Mesenchymal stem cell (in vitro differentiated cells and primary cell): ENCODE measurements at regions not wholly inside any gene's neighbourhood (a gene's known extent, or its start where the extent isn't known, plus 50 kb on each side); places are given as distances from the start of the nearest gene placed in this dataset.
"Not testable (repeated sequence)": the region's sequence is repeated elsewhere in the genome, so short reads cannot be mapped to it uniquely, and the experiment has no call there.

ENCODE experiments used
- DNase-seq: peaks from one replicate; pipeline ENCODE4 v3.0.0-alpha.2; 2013
- H2AFZ ChIP-seq: one replicate; pipeline ENCODE4 v1.6.1; 2013; ENCODE audit warnings: low read depth, mild to moderate bottlenecking, control low read depth, inconsistent platforms, low read length, moderate library complexity
- H2AK5ac ChIP-seq: 2 replicates; pipeline ENCODE4 v1.6.1; 2013; ENCODE audit warnings: low read length, moderate library complexity, mild to moderate bottlenecking, inconsistent platforms; ENCODE audit not compliant: severe bottlenecking
- H2BK120ac ChIP-seq: one replicate; pipeline ENCODE4 v1.6.1; 2013; ENCODE audit warnings: low read depth, mild to moderate bottlenecking, inconsistent platforms, low read length, moderate library complexity
- H2BK12ac ChIP-seq, 2 experiments: one replicate each; pipeline ENCODE4 v1.6.1; 2013; ENCODE audit warnings: inconsistent platforms in 2 of 2, low read length in 2 of 2, mild to moderate bottlenecking in 2 of 2, moderate library complexity in 2 of 2, control low read depth in 1 of 2
- H2BK15ac ChIP-seq: one replicate; pipeline ENCODE4 v1.6.1; 2013; ENCODE audit warnings: mild to moderate bottlenecking, low read depth, inconsistent platforms; ENCODE audit not compliant: poor library complexity, severe bottlenecking
- H2BK5ac ChIP-seq: 2 replicates; pipeline ENCODE4 v1.6.1; 2013; ENCODE audit warnings: low read depth, mild to moderate bottlenecking, low read length, control low read depth, inconsistent platforms; ENCODE audit not compliant: poor library complexity, severe bottlenecking
- H3K14ac ChIP-seq, 2 experiments: one replicate each; pipeline ENCODE4 v1.6.1; 2013; ENCODE audit warnings: inconsistent platforms in 2 of 2, low read length in 2 of 2, control low read depth in 1 of 2, mild to moderate bottlenecking in 1 of 2, moderate library complexity in 1 of 2
- H3K18ac ChIP-seq, 2 experiments: one replicate each; pipeline ENCODE4 v1.6.1; 2013; ENCODE audit warnings: inconsistent platforms in 2 of 2, low read length in 2 of 2, control low read depth in 1 of 2, low read depth in 1 of 2, mild to moderate bottlenecking in 1 of 2
- H3K23ac ChIP-seq, 2 experiments: one replicate each; pipeline ENCODE4 v1.6.1; 2013; ENCODE audit warnings: inconsistent platforms in 2 of 2, low read length in 2 of 2, mild to moderate bottlenecking in 2 of 2, moderate library complexity in 2 of 2, control low read depth in 1 of 2
- H3K27ac ChIP-seq: 2 replicates; pipeline ENCODE4 v1.5.1; 2013; ENCODE audit warnings: mild to moderate bottlenecking, moderate library complexity, low read length, control low read depth, inconsistent platforms; ENCODE audit not compliant: poor library complexity, severe bottlenecking
- H3K27me3 ChIP-seq, 2 experiments: 2 replicates each; pipeline versions ENCODE4 v1.6.1 to v1.7.0; 2013; ENCODE audit warnings: low read length in 2 of 2, mild to moderate bottlenecking in 2 of 2, moderate library complexity in 2 of 2, control low read depth in 1 of 2, inconsistent platforms in 1 of 2; ENCODE audit not compliant: control insufficient read depth in 1 of 2, insufficient read depth in 1 of 2
- H3K36me3 ChIP-seq, 2 experiments: 2 replicates each; pipeline versions ENCODE4 v1.6.1 to v1.7.0; 2013; ENCODE audit warnings: low read length in 2 of 2, control low read depth in 1 of 2, inconsistent platforms in 1 of 2, low read depth in 1 of 2, mild to moderate bottlenecking in 1 of 2; ENCODE audit not compliant: insufficient read depth in 2 of 2, control insufficient read depth in 1 of 2
- H3K4ac ChIP-seq, 2 experiments: one replicate each; pipeline ENCODE4 v1.6.1; 2013; ENCODE audit warnings: inconsistent platforms in 2 of 2, low read length in 2 of 2, mild to moderate bottlenecking in 2 of 2, moderate library complexity in 2 of 2, control low read depth in 1 of 2, low read depth in 1 of 2
- H3K4me1 ChIP-seq: 2 replicates; pipeline ENCODE4 v1.6.1; 2013; ENCODE audit warnings: low read depth, low read length, control low read depth; ENCODE audit not compliant: control insufficient read depth, insufficient read depth
- H3K4me2 ChIP-seq: 2 replicates; pipeline ENCODE4 v1.6.1; 2013; ENCODE audit warnings: low read length, mild to moderate bottlenecking, inconsistent platforms; ENCODE audit not compliant: poor library complexity, severe bottlenecking
- H3K4me3 ChIP-seq, 2 experiments: 2 replicates each; pipeline versions ENCODE4 v1.5.1 to v1.7.0; 2013; ENCODE audit warnings: low read length in 2 of 2, mild to moderate bottlenecking in 2 of 2, control low read depth in 1 of 2, low read depth in 1 of 2; ENCODE audit not compliant: insufficient read depth in 1 of 2
- H3K79me1 ChIP-seq: replicated peaks from 2 replicates; pipeline ENCODE4 v1.6.1; 2013; ENCODE audit warnings: mild to moderate bottlenecking, control low read depth, low read length, inconsistent platforms; ENCODE audit not compliant: poor library complexity, severe bottlenecking
- H3K9ac ChIP-seq: 2 replicates; pipeline ENCODE4 v1.7.0; 2013; ENCODE audit warnings: mild to moderate bottlenecking, low read length, moderate library complexity
- H3K9me3 ChIP-seq: 2 replicates; pipeline ENCODE4 v1.7.0; 2013; ENCODE audit warnings: mild to moderate bottlenecking, low read length; ENCODE audit not compliant: control insufficient read depth
- H4K8ac ChIP-seq: one replicate; pipeline ENCODE4 v1.6.1; 2013; ENCODE audit warnings: inconsistent platforms, mild to moderate bottlenecking, low read length, moderate library complexity
- H4K91ac ChIP-seq: one replicate; pipeline ENCODE4 v1.6.1; 2013; ENCODE audit warnings: mild to moderate bottlenecking, low read length, inconsistent platforms
- WGBS: methylation state at CpG from one replicate; pipeline ENCODE4 v1.1.7; 2013; ENCODE audit warnings: mixed read lengths; 5-methylcytosine and 5-hydroxymethylcytosine counted together

DNA sequence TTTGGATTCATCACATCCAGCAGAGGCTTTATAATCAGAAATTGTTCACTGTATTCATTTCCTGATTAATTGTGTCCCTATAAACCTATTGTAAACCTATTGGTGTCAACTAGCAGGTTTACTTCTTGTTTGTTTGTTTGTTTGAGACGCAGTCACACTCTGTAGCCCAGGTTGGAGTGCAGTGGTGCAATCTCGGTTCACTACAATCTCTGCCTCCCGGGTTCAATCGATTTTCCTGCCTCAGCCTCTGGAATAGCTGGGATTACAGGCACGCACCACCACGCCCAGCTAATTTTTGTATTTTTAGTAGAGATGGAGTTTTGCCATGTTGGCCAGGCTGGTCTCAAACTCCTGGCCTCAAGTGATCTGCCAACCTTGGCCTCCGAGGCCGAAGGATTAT lies 215.4 kb upstream of the ZNF385D start:
- H4K8ac ChIP-seq, H3K4me3 ChIP-seq, H3K27ac ChIP-seq, H3K18ac ChIP-seq, H3K9me3 ChIP-seq, H2BK12ac ChIP-seq, H3K23ac ChIP-seq, H2BK120ac ChIP-seq, H3K36me3 ChIP-seq, H2AFZ ChIP-seq, H4K91ac ChIP-seq, H2AK5ac ChIP-seq, H2BK5ac ChIP-seq, H3K4me2 ChIP-seq, H2BK15ac ChIP-seq, DNase-seq, H3K79me1 ChIP-seq, H3K14ac ChIP-seq, H3K4me1 ChIP-seq, H3K27me3 ChIP-seq, H3K9ac ChIP-seq, H3K4ac ChIP-seq: not testable (repeated sequence)
- 87% methylated on average over 8 of the region's 8 CpGs for whole genome bisulfite sequencing

DNA sequence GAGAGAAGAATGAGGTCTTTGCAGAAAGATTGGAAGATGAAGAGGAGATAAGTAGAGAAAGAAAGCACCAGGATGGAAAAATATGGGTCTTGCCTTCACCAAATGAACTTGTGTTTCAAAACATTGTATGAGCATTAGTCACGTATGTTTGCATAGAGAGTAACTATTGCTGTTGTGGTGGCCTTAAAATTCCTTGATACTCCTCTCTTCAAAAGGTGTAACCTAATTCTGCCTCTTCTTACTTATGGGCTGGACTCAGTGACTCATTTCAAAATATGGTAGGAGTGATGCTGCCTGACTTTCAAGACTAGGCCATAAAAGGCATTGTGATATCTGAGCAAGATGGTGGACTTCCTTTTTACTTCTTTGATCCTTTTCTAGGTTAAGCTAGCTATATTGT lies 228.7 kb upstream of the ZNF385D start:
- Histone ChIP-seq H3K36me3 (no peaks in the 10 kb centered on the region), H3K14ac (no peak overlapping the region), H4K91ac (no peak overlapping the region), H3K79me1 (no peaks in the 10 kb centered on the region), H2AK5ac (no peak overlapping the region), H3K18ac (no peak overlapping the region), H2BK15ac (no peak overlapping the region), H3K4me3 (no peak overlapping the region), H2BK12ac (no peak overlapping the region), H3K9ac (no peak overlapping the region), H2AFZ (no peak overlapping the region), H3K27me3 (no peaks in the 10 kb centered on the region), H3K9me3 (no peaks in the 10 kb centered on the region), H3K27ac (peak overlapping the region; percentile 66), H3K4me2 (no peak overlapping the region), H2BK120ac (no peak overlapping the region), H3K4me1 (no peaks in the 10 kb centered on the region), H4K8ac (no peak overlapping the region), H3K4ac (no peak overlapping the region), H2BK5ac (no peak overlapping the region), H3K23ac (no peak overlapping the region)
- no peak for DNase-seq
- WGBS = 88% methylated on average over 1 of the region's 1 CpG

DNA sequence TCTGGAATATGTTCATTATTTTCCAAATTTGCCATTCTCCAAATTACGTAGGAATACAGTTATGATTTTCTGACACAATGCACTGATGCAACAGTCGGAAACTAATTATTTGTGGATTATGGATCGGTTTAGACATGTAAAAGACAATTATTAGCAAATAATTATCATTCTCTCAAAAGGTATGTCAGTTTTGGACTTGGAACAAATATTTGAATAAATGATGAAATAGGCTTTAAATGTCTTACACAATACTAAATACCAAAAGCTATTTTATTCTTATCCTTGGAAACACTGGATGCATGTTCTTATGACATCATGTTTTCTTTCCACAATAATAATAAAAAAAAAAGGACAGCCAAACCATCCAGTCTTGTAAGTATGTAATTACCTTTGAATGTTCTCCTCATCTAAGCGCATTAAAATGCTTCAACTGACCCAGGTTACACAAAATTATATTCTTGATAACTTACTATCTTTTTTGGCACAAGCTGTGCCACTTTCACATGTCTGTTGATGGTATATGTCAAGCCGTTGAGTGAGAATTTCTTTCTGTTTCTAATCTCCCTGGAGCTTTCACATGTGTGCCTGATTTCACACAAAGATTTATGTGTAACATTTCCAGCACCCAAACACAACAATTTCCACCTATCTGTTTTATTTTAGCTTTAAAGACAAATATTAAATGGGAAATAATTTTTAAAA lies 238.5 kb upstream of the ZNF385D start:
- no peak overlapping the region for H2AFZ ChIP-seq
- no peaks in the 10 kb centered on the region for H3K4me1 ChIP-seq
- H3K4ac ChIP-seq = no peak overlapping the region
- H2AK5ac ChIP-seq = no peak overlapping the region
- H2BK12ac ChIP-seq = no peak overlapping the region
- H3K79me1 ChIP-seq = no peaks in the 10 kb centered on the region
- H3K36me3 ChIP-seq = no peaks in the 10 kb centered on the region
- 92% methylated on average over 2 of the region's 5 CpGs for WGBS
- H3K18ac ChIP-seq = no peak overlapping the region
- H3K27ac ChIP-seq = no peak overlapping the region
- no peaks in the 10 kb centered on the region for H3K27me3 ChIP-seq
- DNase-seq = no peak
- H3K14ac ChIP-seq = no peak overlapping the region
- H4K91ac ChIP-seq = no peak overlapping the region
- no peak overlapping the region for H3K4me3 ChIP-seq
- no peak overlapping the region for H2BK15ac ChIP-seq
- H2BK5ac ChIP-seq = no peak overlapping the region
- no peak overlapping the region for H3K4me2 ChIP-seq
- no peak overlapping the region for H4K8ac ChIP-seq
- H3K9me3 ChIP-seq = no peaks in the 10 kb centered on the region
- H3K9ac ChIP-seq = no peak overlapping the region
- no peak overlapping the region for H3K23ac ChIP-seq
- H2BK120ac ChIP-seq = no peak overlapping the region

GRCh38 chr3:21991061-21991460 lies 240.1 kb upstream of the ZNF385D start:
- Histone ChIP-seq H2BK15ac (no peak overlapping the region), H3K9me3 (no peaks in the 10 kb centered on the region), H4K8ac (no peak overlapping the region), H2AFZ (no peak overlapping the region), H3K36me3 (no peaks in the 10 kb centered on the region), H3K27ac (no peak overlapping the region), H3K4me2 (no peak overlapping the region), H3K4me1 (no peaks in the 10 kb centered on the region), H3K14ac (no peak overlapping the region), H3K9ac (no peak overlapping the region), H2AK5ac (no peak overlapping the region), H2BK12ac (no peak overlapping the region), H3K79me1 (no peaks in the 10 kb centered on the region), H2BK5ac (no peak overlapping the region), H4K91ac (no peak overlapping the region), H3K27me3 (no peaks in the 10 kb centered on the region), H3K23ac (no peak overlapping the region), H2BK120ac (no peak overlapping the region), H3K18ac (no peak overlapping the region), H3K4me3 (no peak overlapping the region), H3K4ac (no peak overlapping the region)
- 72% methylated on average over 2 of the region's 3 CpGs for WGBS
- DNase-seq = no peak
